ENCODE measurements at regions not wholly inside any gene's neighbourhood (a gene's known extent, or its start where the extent isn't known, plus 50 kb on each side); places are given as distances from the start of the nearest gene placed in this dataset.

DNA sequence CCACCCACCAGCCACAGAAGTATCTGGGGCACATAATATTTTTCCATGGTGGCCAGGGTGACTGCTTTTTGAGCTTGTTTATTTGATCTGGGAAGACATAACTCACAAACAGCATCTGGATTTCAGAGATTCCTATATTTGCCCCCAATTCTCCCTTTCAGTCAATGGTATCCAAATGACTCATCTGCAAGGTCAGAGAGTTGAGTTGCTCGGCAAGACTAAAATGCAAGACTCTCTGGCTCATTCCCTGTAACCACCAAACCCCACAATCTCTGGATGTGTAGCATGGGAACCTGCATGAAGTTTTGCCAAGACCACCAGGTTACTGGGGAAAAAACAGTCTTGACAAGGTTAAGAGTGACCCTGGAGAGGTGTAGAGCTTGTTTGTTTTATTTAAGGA is 174.9 kb upstream of the FAR2 start:
- TF ChIP-seq POLR2AphosphoS5 (IDR thresholded peaks at IDR 0.05; ENCODE audit: low read depth), result no peak
- TF ChIP-seq, protein P1, sequence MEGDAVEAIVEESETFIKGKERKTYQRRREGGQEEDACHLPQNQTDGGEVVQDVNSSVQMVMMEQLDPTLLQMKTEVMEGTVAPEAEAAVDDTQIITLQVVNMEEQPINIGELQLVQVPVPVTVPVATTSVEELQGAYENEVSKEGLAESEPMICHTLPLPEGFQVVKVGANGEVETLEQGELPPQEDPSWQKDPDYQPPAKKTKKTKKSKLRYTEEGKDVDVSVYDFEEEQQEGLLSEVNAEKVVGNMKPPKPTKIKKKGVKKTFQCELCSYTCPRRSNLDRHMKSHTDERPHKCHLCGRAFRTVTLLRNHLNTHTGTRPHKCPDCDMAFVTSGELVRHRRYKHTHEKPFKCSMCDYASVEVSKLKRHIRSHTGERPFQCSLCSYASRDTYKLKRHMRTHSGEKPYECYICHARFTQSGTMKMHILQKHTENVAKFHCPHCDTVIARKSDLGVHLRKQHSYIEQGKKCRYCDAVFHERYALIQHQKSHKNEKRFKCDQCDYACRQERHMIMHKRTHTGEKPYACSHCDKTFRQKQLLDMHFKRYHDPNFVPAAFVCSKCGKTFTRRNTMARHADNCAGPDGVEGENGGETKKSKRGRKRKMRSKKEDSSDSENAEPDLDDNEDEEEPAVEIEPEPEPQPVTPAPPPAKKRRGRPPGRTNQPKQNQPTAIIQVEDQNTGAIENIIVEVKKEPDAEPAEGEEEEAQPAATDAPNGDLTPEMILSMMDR (IDR thresholded peaks at IDR 0.05; ENCODE audit: insufficient read depth, low read length), result no peak
- TF ChIP-seq, protein P2, sequence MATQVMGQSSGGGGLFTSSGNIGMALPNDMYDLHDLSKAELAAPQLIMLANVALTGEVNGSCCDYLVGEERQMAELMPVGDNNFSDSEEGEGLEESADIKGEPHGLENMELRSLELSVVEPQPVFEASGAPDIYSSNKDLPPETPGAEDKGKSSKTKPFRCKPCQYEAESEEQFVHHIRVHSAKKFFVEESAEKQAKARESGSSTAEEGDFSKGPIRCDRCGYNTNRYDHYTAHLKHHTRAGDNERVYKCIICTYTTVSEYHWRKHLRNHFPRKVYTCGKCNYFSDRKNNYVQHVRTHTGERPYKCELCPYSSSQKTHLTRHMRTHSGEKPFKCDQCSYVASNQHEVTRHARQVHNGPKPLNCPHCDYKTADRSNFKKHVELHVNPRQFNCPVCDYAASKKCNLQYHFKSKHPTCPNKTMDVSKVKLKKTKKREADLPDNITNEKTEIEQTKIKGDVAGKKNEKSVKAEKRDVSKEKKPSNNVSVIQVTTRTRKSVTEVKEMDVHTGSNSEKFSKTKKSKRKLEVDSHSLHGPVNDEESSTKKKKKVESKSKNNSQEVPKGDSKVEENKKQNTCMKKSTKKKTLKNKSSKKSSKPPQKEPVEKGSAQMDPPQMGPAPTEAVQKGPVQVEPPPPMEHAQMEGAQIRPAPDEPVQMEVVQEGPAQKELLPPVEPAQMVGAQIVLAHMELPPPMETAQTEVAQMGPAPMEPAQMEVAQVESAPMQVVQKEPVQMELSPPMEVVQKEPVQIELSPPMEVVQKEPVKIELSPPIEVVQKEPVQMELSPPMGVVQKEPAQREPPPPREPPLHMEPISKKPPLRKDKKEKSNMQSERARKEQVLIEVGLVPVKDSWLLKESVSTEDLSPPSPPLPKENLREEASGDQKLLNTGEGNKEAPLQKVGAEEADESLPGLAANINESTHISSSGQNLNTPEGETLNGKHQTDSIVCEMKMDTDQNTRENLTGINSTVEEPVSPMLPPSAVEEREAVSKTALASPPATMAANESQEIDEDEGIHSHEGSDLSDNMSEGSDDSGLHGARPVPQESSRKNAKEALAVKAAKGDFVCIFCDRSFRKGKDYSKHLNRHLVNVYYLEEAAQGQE (IDR thresholded peaks at IDR 0.05; ENCODE audit: insufficient replicate concordance, low read depth), result no peak

Measured in HL-60 (cell line).